ENCODE measurements at regions not wholly inside any gene's neighbourhood (a gene's known extent, or its start where the extent isn't known, plus 50 kb on each side); places are given as distances from the start of the nearest gene placed in this dataset.

DNA sequence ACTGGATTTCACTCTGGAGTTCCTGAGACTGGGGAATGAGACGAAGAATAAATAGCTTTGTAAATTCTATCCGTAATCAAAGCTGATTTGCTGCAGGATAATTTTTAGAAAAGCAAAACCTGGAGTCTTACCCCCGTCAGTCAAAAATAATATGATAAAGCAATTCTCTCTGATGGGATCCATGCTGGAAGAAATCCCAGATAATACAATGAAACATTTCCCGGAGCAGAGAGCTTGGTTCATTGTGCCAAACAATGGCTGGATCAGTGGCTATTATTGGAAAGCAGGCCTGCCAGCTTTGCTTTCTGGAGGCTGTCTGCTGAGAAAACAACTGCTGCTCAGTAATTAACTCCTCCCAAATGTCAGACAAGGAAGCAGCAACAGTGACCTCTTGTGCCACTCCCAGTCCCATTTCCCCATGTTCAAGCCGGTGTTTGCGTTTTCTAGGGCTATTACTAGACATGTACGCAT, 609.4 kb upstream of the PCDH15 start:
- TF ChIP-seq, protein P1, sequence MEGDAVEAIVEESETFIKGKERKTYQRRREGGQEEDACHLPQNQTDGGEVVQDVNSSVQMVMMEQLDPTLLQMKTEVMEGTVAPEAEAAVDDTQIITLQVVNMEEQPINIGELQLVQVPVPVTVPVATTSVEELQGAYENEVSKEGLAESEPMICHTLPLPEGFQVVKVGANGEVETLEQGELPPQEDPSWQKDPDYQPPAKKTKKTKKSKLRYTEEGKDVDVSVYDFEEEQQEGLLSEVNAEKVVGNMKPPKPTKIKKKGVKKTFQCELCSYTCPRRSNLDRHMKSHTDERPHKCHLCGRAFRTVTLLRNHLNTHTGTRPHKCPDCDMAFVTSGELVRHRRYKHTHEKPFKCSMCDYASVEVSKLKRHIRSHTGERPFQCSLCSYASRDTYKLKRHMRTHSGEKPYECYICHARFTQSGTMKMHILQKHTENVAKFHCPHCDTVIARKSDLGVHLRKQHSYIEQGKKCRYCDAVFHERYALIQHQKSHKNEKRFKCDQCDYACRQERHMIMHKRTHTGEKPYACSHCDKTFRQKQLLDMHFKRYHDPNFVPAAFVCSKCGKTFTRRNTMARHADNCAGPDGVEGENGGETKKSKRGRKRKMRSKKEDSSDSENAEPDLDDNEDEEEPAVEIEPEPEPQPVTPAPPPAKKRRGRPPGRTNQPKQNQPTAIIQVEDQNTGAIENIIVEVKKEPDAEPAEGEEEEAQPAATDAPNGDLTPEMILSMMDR (IDR thresholded peaks at IDR 0.05), result no peak
- TF ChIP-seq POLR2A (IDR thresholded peaks at IDR 0.05), result no peak

All from uterus (tissue), 2 donors.